Endothelial cell of umbilical vein (primary cell): ENCODE measurements at regions not wholly inside any gene's neighbourhood (a gene's known extent, or its start where the extent isn't known, plus 50 kb on each side); places are given as distances from the start of the nearest gene placed in this dataset.

Experiments used
- EZH2 ChIP-seq: IDR thresholded peaks from 2 replicates; pipeline ENCODE4 v1.6.1; 2012; ENCODE audit warnings: borderline replicate concordance, low read depth, mild to moderate bottlenecking, moderate library complexity, low read length, inconsistent platforms; ENCODE audit not compliant: severe bottlenecking
- JUN ChIP-seq: IDR thresholded peaks from 2 replicates; pipeline ENCODE4 v1.6.1; 2011; ENCODE audit warnings: borderline replicate concordance, low read depth; ENCODE audit not compliant: insufficient read length, insufficient read depth
- POLR2A ChIP-seq: IDR thresholded peaks from 2 replicates; pipeline ENCODE4 v1.6.1; 2012; ENCODE audit warnings: low read depth, mild to moderate bottlenecking, control low read depth, low read length
- POLR2AphosphoS5 ChIP-seq: IDR thresholded peaks from 2 replicates; pipeline ENCODE4 v1.6.1; 2012; ENCODE audit warnings: low read depth, mild to moderate bottlenecking, control low read depth, low read length, moderate library complexity; ENCODE audit not compliant: insufficient read depth
- TF ChIP-seq, protein P1 (sequence below), 2 donors: IDR thresholded peaks; 1 replicate in 1 of 2; 2 replicates in 1 of 2; pipeline ENCODE4 v1.5.1; 2011; ENCODE audit warnings: low read length in 2 of 2, mild to moderate bottlenecking in 2 of 2, moderate library complexity in 2 of 2, control low read depth in 1 of 2, inconsistent platforms in 1 of 2, low read depth in 1 of 2; ENCODE audit not compliant: insufficient read depth in 1 of 2; ENCODE audit errors: extremely low read depth in 1 of 2
- TF ChIP-seq, protein P2 (sequence below): IDR thresholded peaks from 2 replicates; pipeline ENCODE4 v1.6.1; 2011; ENCODE audit not compliant: insufficient read depth, insufficient read length

DNA sequence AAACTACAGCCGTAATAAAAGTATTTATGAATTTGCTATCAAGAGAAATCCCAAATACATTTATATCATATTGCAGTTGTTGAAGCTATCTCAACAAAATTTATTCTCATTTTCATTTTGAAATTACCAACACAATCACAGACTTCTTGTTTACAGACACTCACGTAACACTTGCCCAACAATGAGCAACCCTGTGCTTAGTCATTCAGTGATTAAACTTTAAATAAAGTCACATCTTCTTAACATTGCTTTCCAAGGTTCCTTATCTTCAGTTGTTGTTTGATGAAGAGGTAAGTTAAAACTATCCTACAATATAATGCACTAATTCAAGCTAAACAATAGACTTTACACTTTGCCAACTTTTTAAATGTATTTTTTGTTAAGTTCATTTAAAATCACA, 601.8 kb downstream of the SLC16A7 start:
- no peak for TF ChIP-seq POLR2A
- TF ChIP-seq, protein P1, sequence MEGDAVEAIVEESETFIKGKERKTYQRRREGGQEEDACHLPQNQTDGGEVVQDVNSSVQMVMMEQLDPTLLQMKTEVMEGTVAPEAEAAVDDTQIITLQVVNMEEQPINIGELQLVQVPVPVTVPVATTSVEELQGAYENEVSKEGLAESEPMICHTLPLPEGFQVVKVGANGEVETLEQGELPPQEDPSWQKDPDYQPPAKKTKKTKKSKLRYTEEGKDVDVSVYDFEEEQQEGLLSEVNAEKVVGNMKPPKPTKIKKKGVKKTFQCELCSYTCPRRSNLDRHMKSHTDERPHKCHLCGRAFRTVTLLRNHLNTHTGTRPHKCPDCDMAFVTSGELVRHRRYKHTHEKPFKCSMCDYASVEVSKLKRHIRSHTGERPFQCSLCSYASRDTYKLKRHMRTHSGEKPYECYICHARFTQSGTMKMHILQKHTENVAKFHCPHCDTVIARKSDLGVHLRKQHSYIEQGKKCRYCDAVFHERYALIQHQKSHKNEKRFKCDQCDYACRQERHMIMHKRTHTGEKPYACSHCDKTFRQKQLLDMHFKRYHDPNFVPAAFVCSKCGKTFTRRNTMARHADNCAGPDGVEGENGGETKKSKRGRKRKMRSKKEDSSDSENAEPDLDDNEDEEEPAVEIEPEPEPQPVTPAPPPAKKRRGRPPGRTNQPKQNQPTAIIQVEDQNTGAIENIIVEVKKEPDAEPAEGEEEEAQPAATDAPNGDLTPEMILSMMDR (IDR thresholded peaks at IDR 0.05; ENCODE audit: extremely low read depth in 1 of 2, insufficient read depth in 1 of 2, low read depth in 1 of 2, low read length in 2 of 2), result no peak
- no peak for TF ChIP-seq POLR2AphosphoS5
- TF ChIP-seq JUN, result no peak
- TF ChIP-seq, protein P2, sequence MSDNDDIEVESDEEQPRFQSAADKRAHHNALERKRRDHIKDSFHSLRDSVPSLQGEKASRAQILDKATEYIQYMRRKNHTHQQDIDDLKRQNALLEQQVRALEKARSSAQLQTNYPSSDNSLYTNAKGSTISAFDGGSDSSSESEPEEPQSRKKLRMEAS, result no peak
- TF ChIP-seq EZH2, result no peak
